Activated CD4-positive, alpha-beta T cell treated with anti-CD3 and anti-CD28 coated beads, Interleukin-2, amount 50 U/mL, for 16 hours (primary cell): ENCODE measurements at regions not wholly inside any gene's neighbourhood (a gene's known extent, or its start where the extent isn't known, plus 50 kb on each side); places are given as distances from the start of the nearest gene placed in this dataset.
"Not testable (repeated sequence)": the region's sequence is repeated elsewhere in the genome, so short reads cannot be mapped to it uniquely, and the experiment has no call there.

Source experiments
- DNase-seq: peaks from one replicate; pipeline ENCODE4 v3.0.0-alpha.2; 2020

GRCh38 chr4:54586320-54586955 lies 71.3 kb upstream of the KIT start:
- no peak for DNase-seq

GRCh38 chr4:54587107-54587891 lies 70.5 kb upstream of the KIT start:
- no peak for DNase-seq

- no peak for DNase-seq
Measured at GRCh38 chr4:54588404-54588803, 69.4 kb upstream of the KIT start.

GRCh38 chr4:54589586-54589985 lies 68.2 kb upstream of the KIT start:
- DNase-seq: no peak

- no peak for DNase-seq
Measured at GRCh38 chr4:54593795-54594322, 63.9 kb upstream of the KIT start.

- DNase-seq: no peak
Measured at GRCh38 chr4:54596201-54596600, 61.6 kb upstream of the KIT start.

- not testable (repeated sequence) for DNase-seq
Measured at GRCh38 chr4:54597678-54598077, 60.1 kb upstream of the KIT start.

GRCh38 chr4:54602175-54602574 lies 55.6 kb upstream of the KIT start:
- DNase-seq: not testable (repeated sequence)

- DNase-seq: no peak
Measured at GRCh38 chr4:54607067-54607466, 50.7 kb upstream of the KIT start.

- no peak for DNase-seq
Measured at GRCh38 chr4:54607521-54607920, 50.2 kb upstream of the KIT start.
